ENCODE measurements at regions not wholly inside any gene's neighbourhood (a gene's known extent, or its start where the extent isn't known, plus 50 kb on each side); places are given as distances from the start of the nearest gene placed in this dataset.

- TF ChIP-seq EZH2phosphoT487 (IDR thresholded peaks at IDR 0.05; ENCODE audit: insufficient read depth, low read depth) (no peak), EZH2 (IDR thresholded peaks at IDR 0.05; ENCODE audit: insufficient read depth, poor library complexity, severe bottlenecking) (no peak)
These were observed 123.4 kb downstream of the C6orf118 start for GRCh38 chr6:165186041-165186440.
